ENCODE measurements at regions not wholly inside any gene's neighbourhood (a gene's known extent, or its start where the extent isn't known, plus 50 kb on each side); places are given as distances from the start of the nearest gene placed in this dataset.
"Not testable (repeated sequence)": the region's sequence is repeated elsewhere in the genome, so short reads cannot be mapped to it uniquely, and the experiment has no call there.

- DNase-seq (ENCODE audit: low read depth): no peak
These were observed 106.5 kb upstream of the GSE1 start for GRCh38 chr16:85506635-85506911.

DNA sequence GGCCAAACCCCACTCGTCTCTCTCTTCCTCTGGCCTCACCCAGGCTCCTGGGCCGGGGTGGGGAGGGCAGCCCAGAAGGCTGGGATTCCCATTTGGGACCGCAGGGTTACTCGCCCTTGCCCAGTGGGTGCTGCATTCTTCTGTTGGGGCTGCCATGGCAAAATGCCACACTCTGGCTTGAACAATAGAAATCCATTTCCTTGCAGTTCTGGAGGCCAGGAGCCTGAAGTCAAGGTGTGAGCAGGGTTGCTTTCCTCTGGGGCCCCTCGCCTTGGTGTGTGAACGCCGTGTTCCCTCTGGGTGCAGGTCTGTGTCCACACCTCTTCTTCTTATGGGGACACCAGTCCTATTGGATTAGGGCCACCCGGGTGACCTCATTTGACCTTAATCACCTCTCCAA is 105.8 kb upstream of the GSE1 start:
- no peak for DNase-seq (ENCODE audit: low read depth)

GRCh38 chr16:85508388-85508787 is 104.7 kb upstream of the GSE1 start:
- no peak for DNase-seq (ENCODE audit: low read depth)

- DNase-seq (ENCODE audit: low read depth): no peak
These were observed 104.1 kb upstream of the GSE1 start for GRCh38 chr16:85508993-85509392.

- DNase-seq (ENCODE audit: low read depth): no peak
These were observed 103.0 kb upstream of the GSE1 start for GRCh38 chr16:85510041-85510659.

- peak; percentile 20 for DNase-seq (ENCODE audit: low read depth)
These were observed 100.9 kb upstream of the GSE1 start for GRCh38 chr16:85511938-85512807.

- peak; percentile 63 for DNase-seq (ENCODE audit: low read depth)
These were observed 100.4 kb upstream of the GSE1 start for GRCh38 chr16:85512808-85513115.

DNA sequence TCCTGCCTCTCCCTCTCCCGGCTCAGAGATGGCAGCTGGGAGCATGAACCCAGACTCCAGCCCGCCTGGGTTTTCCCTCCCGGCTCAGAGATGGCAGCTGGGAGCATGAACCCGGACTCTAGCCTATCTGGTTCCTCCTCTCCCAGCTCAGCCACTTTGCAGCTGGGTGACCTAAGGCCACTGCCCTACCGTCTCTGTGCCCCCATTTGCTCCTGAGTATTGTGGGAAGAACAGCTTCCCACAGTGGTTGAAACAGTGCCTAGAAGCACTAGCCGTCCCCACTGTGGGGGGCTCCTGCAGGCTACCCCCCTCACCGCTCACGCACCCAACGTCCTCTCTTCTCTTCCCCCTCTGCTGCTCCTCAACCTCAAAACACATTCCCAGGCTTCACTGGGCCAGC is 99.9 kb upstream of the GSE1 start:
- DNase-seq (ENCODE audit: low read depth): no peak

GRCh38 chr16:85513649-85514048 is 99.5 kb upstream of the GSE1 start:
- DNase-seq (ENCODE audit: low read depth): no peak

- DNase-seq (ENCODE audit: low read depth): no peak
These were observed 98.9 kb upstream of the GSE1 start for GRCh38 chr16:85514295-85514597.

DNA sequence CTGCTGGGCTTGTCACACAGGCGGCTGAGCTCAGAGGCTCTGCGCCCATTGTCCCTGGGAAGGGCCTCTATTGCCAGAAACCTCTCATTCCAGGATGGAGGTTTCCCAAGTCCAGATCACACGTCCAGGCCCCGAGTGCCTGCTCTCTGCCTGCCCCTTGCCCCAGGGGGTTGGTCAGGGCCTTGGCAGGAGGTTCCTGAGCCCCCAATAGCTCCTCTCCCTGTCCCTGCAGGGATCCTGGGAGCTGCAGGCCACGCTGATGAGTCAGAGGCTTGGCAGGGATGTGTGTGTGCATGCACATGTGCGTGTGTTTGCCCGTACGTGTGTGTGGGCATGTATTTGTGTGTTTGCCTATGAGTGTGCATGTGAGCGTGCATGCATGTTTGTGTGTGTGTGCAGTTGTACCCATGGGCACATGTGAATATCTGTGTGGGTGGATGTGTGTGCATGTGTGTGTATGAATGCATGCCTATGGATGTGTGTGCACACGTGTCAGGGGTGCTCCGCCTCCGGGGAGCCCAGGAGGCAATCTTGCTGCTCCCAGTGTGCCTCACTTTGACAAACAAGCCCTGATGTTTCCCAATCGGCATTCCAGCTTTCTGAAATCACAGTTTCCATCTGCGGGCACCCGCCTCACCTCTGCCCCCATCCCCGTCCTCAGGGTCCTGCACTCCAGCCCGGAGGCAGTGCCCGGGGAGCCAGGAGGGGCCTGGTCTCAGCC is 98.4 kb upstream of the GSE1 start:
- DNase-seq (ENCODE audit: low read depth): peak; percentile 76

- DNase-seq (ENCODE audit: low read depth): no peak
These were observed 97.8 kb upstream of the GSE1 start for GRCh38 chr16:85515319-85515745.

DNA sequence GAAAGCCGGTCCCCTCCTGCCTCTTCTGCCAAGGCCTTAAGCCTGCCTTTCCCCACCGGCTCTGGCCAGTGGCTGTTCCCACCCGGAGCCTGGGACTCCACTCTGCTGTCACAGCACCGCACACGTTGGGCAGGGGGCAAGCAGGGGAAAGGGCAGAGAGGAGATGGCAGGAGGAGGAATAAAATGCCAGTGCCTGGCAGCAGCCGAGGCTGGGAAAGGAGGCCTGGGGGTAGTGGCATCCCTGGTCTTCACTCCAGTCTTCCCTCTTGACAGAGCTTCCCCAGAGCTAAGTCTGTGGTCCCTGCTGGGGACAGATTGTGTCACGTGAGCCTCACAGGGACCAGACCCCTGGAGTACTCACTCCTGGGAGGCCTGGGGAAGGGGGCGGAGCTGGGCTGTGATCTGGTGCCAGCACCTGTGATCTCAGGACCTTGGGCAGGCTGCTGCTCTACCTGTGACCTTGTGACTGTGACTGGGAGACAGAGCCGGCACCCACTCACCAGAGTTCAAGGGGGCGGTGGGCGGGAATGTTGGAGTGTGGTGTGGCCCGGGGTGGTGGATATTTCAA is 97.2 kb upstream of the GSE1 start:
- no peak for DNase-seq (ENCODE audit: low read depth)

- DNase-seq (ENCODE audit: low read depth): no peak
These were observed 96.0 kb upstream of the GSE1 start for GRCh38 chr16:85517154-85517553.

- no peak for DNase-seq (ENCODE audit: low read depth)
These were observed 95.5 kb upstream of the GSE1 start for GRCh38 chr16:85517563-85518179.

DNA sequence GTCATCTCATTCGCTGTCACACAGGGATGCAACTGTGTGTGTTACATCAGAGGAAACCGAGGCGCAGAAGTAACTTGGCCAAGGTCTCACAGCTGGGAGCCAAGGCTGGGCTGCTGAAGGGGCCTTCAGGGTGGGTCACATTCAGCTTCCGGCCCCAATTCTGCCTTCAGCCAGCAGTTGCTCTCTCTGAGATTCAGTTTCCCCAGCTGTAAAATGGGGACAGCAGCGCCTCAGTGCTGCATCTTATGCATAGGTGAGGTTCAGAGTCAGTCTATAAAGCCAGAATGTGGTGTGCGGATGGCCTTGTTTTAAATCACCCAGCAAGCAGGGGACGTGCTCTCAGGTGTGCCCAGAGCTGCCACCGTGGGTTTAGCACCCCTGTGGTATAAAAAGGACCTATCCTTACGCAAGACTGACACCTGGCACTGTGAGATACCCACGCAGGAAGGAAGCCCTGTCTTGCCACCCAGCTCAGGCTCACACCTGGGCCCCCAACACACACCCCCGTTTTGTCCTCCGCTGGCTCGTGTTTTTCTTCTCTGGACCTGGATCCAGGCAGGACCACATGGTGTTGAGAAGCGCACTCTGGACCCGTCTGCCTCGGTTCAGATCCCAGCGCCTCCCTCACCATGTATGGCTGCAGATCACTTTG is 94.6 kb upstream of the GSE1 start:
- DNase-seq (ENCODE audit: low read depth): no peak

GRCh38 chr16:85519050-85519440 is 94.1 kb upstream of the GSE1 start:
- not testable (repeated sequence) for DNase-seq (ENCODE audit: low read depth)

DNA sequence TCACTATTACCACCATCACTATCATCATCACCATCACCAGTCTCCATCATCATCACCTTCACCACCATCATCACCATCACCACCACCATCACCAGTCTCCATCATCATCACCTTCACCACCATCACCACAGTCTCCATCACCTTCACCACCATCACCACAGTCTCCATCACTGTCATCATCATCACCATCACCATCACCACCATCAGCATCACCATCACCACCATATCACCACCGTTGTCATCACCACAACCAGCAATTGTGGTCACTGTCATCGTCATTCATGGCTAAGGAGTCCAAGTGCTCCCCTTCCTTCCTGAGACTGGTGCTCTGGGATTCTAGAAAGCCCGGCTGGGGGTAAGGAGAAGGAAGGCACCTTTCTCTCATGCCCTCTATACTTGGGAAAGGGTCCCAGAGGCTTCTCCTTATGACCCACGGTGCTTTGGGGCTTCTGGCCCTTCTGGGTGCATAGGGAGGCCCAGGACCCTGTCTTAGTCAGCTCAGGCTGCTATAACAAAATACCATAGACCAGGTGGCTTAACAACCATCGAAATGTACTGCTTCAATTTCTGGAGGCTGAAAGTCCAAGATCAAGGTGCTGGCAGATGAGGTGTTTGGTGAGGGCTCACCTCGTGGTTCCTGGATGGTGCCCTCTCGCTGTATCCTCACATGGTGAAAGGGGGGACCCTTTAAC is 93.4 kb upstream of the GSE1 start:
- DNase-seq (ENCODE audit: low read depth): no peak

GRCh38 chr16:85520853-85521521 is 92.1 kb upstream of the GSE1 start:
- DNase-seq (ENCODE audit: low read depth): no peak

DNA sequence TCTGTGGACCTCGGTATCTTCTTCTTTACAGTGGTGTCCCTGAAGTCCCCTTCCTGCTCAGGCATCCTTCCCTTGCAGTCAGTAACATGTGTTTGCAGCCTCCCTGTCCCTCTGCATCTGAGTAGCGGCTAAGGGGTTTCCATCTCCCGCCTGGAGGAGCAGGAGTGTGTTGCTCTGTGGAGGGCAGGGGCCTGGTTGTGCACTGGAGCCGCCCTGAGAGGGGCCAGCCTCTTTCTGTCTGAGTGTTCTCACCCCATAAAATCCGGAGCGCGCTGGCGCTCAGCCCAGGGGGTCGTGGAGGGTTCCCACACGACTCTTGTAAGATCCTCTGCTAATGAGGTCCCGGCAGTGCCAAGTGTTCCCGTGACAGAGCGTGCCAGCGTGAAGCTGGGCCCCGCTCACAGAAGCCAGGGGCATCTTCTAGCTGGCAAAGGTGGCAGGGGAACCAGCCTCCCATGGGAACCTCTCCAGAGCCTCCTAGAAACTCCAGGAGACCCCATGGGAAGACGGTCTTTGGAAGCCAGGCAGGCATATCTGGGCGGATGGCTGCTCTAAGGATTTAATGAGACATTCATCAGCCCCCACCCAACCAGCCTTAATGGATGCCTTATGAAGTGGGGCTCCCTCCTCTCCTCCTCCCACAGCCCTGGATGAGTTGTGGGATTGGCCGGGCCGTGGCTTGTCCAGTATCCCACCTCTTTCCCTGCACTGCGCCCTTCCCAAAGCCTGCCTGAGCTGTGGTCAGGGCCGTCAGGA is 91.4 kb upstream of the GSE1 start:
- DNase-seq (ENCODE audit: low read depth): no peak
